ENCODE measurements at regions not wholly inside any gene's neighbourhood (a gene's known extent, or its start where the extent isn't known, plus 50 kb on each side); places are given as distances from the start of the nearest gene placed in this dataset.

GRCh38 chr12:92326877-92327276, 181.2 kb upstream of the BTG1 start:
- Histone ChIP-seq H3K27me3 (no peaks in the 10 kb centered on the region), H3K36me3 (no peaks in the 10 kb centered on the region), H3K4me1 (no peaks in the 10 kb centered on the region), H3K27ac (no peak overlapping the region), H3K9me3 (no peaks in the 10 kb centered on the region), H3K4me3 (no peak overlapping the region)
- no peak for DNase-seq
- intact Hi-C loops (cut with DNase I; ENCODE audit: low total_unique reads): no loop called here
- no peak for TF ChIP-seq CTCF (IDR thresholded peaks at IDR 0.05)

- no peaks in the 10 kb centered on the region for H3K4me1 ChIP-seq
These were observed 179.3 kb upstream of the BTG1 start for GRCh38 chr12:92324849-92325500.

GRCh38 chr12:92312463-92312964, 166.9 kb upstream of the BTG1 start:
- H3K4me1 ChIP-seq: no peaks in the 10 kb centered on the region
- no peak overlapping the region for H3K4me3 ChIP-seq
- TF ChIP-seq CTCF (IDR thresholded peaks at IDR 0.05): no peak
- no peak overlapping the region for H3K27ac ChIP-seq
- intact Hi-C loops (cut with DNase I; ENCODE audit: low total_unique reads): no loop called here
- no peak for DNase-seq
- no peaks in the 10 kb centered on the region for H3K9me3 ChIP-seq
- no peaks in the 10 kb centered on the region for H3K27me3 ChIP-seq
- H3K36me3 ChIP-seq: no peaks in the 10 kb centered on the region

More at GRCh38 chr12:92324849-92325500, 179.3 kb upstream of the BTG1 start:
- Histone ChIP-seq H3K27me3 (no peaks in the 10 kb centered on the region), H3K27ac (no peak overlapping the region), H3K9me3 (peaks cover 0 to 4% (median 0%) of the 10 kb centered on the region in 3 donors), H3K36me3 (no peaks in the 10 kb centered on the region), H3K4me3 (no peak overlapping the region)
- intact Hi-C loops (cut with DNase I; ENCODE audit: low total_unique reads): no loop called here
- no peak for TF ChIP-seq CTCF (IDR thresholded peaks at IDR 0.05)
- no peak for DNase-seq

GRCh38 chr12:92304371-92305055, 158.9 kb upstream of the BTG1 start:
- no peak for DNase-seq
- Histone ChIP-seq H3K27ac (no peak overlapping the region), H3K4me1 (no peaks in the 10 kb centered on the region), H3K27me3 (no peaks in the 10 kb centered on the region), H3K36me3 (no peaks in the 10 kb centered on the region), H3K4me3 (no peak overlapping the region), H3K9me3 (no peaks in the 10 kb centered on the region)
- intact Hi-C loops (cut with DNase I; ENCODE audit: low total_unique reads): no loop called here
- TF ChIP-seq CTCF (IDR thresholded peaks at IDR 0.05): no peak

GRCh38 chr12:92302041-92302829, 156.6 kb upstream of the BTG1 start:
- no peak for TF ChIP-seq CTCF (IDR thresholded peaks at IDR 0.05)
- H3K27me3 ChIP-seq: no peaks in the 10 kb centered on the region
- no peak overlapping the region for H3K4me3 ChIP-seq
- no peak overlapping the region for H3K27ac ChIP-seq
- DNase-seq: no peak
- intact Hi-C loops (cut with DNase I; ENCODE audit: low total_unique reads): no loop called here
- no peaks in the 10 kb centered on the region for H3K36me3 ChIP-seq
- H3K4me1 ChIP-seq: no peaks in the 10 kb centered on the region
- H3K9me3 ChIP-seq: no peaks in the 10 kb centered on the region
